ENCODE measurements at regions not wholly inside any gene's neighbourhood (a gene's known extent, or its start where the extent isn't known, plus 50 kb on each side); places are given as distances from the start of the nearest gene placed in this dataset.

- Mint-ChIP-seq H3K9me3 (no peaks in the 10 kb centered on the region), H3K4me3 (no peak overlapping the region), H3K4me1 (peaks cover 0 to 4% of the 10 kb centered on the region in 2 donors), H3K36me3 (peaks cover 2% of the 10 kb centered on the region), H3K27ac (no peak overlapping the region), H3K27me3 (ENCODE audit: low read depth in 2 of 2) (peaks cover 0 to 3% of the 10 kb centered on the region in 2 donors)
- Histone ChIP-seq H3K4me3 (ENCODE audit: low read length) (no peak overlapping the region), H3K27ac (ENCODE audit: low read length) (no peak overlapping the region), H3K36me3 (ENCODE audit: control insufficient read depth, insufficient read depth, low read length) (no peaks in the 10 kb centered on the region), H3K9me3 (ENCODE audit: control insufficient read depth, insufficient read depth, low read length) (peaks cover 6% of the 10 kb centered on the region), H3K27me3 (ENCODE audit: control insufficient read depth, insufficient read depth, low read length) (no peaks in the 10 kb centered on the region), H3K4me1 (ENCODE audit: control insufficient read depth, insufficient read depth, low read length) (peaks cover 1% of the 10 kb centered on the region)
- ATAC-seq: no peak
- DNase-seq: no peak
- intact Hi-C loops (cut with micrococcal nuclease): no loop called here
- 67% methylated on average over 3 of the region's 3 CpGs for WGBS (ENCODE audit: insufficient coverage)
- TF ChIP-seq, protein P1, sequence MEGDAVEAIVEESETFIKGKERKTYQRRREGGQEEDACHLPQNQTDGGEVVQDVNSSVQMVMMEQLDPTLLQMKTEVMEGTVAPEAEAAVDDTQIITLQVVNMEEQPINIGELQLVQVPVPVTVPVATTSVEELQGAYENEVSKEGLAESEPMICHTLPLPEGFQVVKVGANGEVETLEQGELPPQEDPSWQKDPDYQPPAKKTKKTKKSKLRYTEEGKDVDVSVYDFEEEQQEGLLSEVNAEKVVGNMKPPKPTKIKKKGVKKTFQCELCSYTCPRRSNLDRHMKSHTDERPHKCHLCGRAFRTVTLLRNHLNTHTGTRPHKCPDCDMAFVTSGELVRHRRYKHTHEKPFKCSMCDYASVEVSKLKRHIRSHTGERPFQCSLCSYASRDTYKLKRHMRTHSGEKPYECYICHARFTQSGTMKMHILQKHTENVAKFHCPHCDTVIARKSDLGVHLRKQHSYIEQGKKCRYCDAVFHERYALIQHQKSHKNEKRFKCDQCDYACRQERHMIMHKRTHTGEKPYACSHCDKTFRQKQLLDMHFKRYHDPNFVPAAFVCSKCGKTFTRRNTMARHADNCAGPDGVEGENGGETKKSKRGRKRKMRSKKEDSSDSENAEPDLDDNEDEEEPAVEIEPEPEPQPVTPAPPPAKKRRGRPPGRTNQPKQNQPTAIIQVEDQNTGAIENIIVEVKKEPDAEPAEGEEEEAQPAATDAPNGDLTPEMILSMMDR (IDR thresholded peaks at IDR 0.05): no peak
Observed at GRCh38 chr6:15968519-15968918, 160.4 kb upstream of the MYLIP start.

GRCh38 chr6:15966000-15966520 is 162.8 kb upstream of the MYLIP start:
- H3K27ac Mint-ChIP-seq: no peak overlapping the region
- no peaks in the 10 kb centered on the region for H3K36me3 Mint-ChIP-seq
- Histone ChIP-seq H3K27me3 (ENCODE audit: control insufficient read depth, insufficient read depth, low read length) (no peaks in the 10 kb centered on the region), H3K27ac (ENCODE audit: low read length) (no peak overlapping the region), H3K4me3 (ENCODE audit: low read length) (no peak overlapping the region), H3K9me3 (ENCODE audit: control insufficient read depth, insufficient read depth, low read length) (no peaks in the 10 kb centered on the region), H3K36me3 (ENCODE audit: control insufficient read depth, insufficient read depth, low read length) (no peaks in the 10 kb centered on the region), H3K4me1 (ENCODE audit: control insufficient read depth, insufficient read depth, low read length) (peaks cover 7% of the 10 kb centered on the region)
- peaks cover 21 to 26% of the 10 kb centered on the region in 2 donors for H3K4me1 Mint-ChIP-seq
- no peaks in the 10 kb centered on the region for H3K9me3 Mint-ChIP-seq
- H3K4me3 Mint-ChIP-seq: no peak overlapping the region
- no peak for DNase-seq
- 98% methylated on average over 5 of the region's 5 CpGs for WGBS (ENCODE audit: insufficient coverage)
- ATAC-seq: no peak
- peaks cover 0 to 3% of the 10 kb centered on the region in 2 donors for H3K27me3 Mint-ChIP-seq (ENCODE audit: low read depth in 2 of 2)
- TF ChIP-seq, protein P1 (IDR thresholded peaks at IDR 0.05): no peak
- intact Hi-C loops (cut with micrococcal nuclease): no loop called here

- Mint-ChIP-seq H3K9me3 (no peaks in the 10 kb centered on the region), H3K4me1 (peaks cover 26 to 31% of the 10 kb centered on the region in 2 donors), H3K27ac (peak overlapping the region; percentile 25 to 35), H3K4me3 (no peak overlapping the region), H3K27me3 (ENCODE audit: low read depth in 2 of 2) (no peaks in the 10 kb centered on the region), H3K36me3 (no peaks in the 10 kb centered on the region)
- TF ChIP-seq, protein P1 (IDR thresholded peaks at IDR 0.05): no peak
- no peaks in the 10 kb centered on the region for H3K36me3 ChIP-seq (ENCODE audit: control insufficient read depth, insufficient read depth, low read length)
- peaks cover 7% of the 10 kb centered on the region for H3K4me1 ChIP-seq (ENCODE audit: control insufficient read depth, insufficient read depth, low read length)
- no peak overlapping the region for H3K27ac ChIP-seq (ENCODE audit: low read length)
- no peaks in the 10 kb centered on the region for H3K9me3 ChIP-seq (ENCODE audit: control insufficient read depth, insufficient read depth, low read length)
- no peaks in the 10 kb centered on the region for H3K27me3 ChIP-seq (ENCODE audit: control insufficient read depth, insufficient read depth, low read length)
- ATAC-seq (peak in 2 of 3 donors; percentile 54 to 67), DNase-seq (peak in 1 of 2 donors; percentile 4)
- WGBS (ENCODE audit: insufficient coverage): 25% methylated on average over 2 of the region's 2 CpGs
- intact Hi-C loops (cut with micrococcal nuclease): no loop called here
- no peak overlapping the region for H3K4me3 ChIP-seq (ENCODE audit: low read length)
Observed at GRCh38 chr6:15962449-15962764, 166.5 kb upstream of the MYLIP start.
